HK-2 (cell line): ENCODE measurements at regions not wholly inside any gene's neighbourhood (a gene's known extent, or its start where the extent isn't known, plus 50 kb on each side); places are given as distances from the start of the nearest gene placed in this dataset.
"Not testable (repeated sequence)": the region's sequence is repeated elsewhere in the genome, so short reads cannot be mapped to it uniquely, and the experiment has no call there.

Source experiments
- DNase-seq: peaks from one replicate; pipeline ENCODE4 v3.0.0-alpha.2; 2018; ENCODE audit not compliant: unreplicated experiment

GRCh38 chr17:37829592-37830123 is 84.8 kb upstream of the HNF1B start:
- DNase-seq = no peak

GRCh38 chr17:37828651-37829124 is 83.8 kb upstream of the HNF1B start:
- DNase-seq = no peak

GRCh38 chr17:37827905-37828650 is 83.2 kb upstream of the HNF1B start:
- DNase-seq = no peak

GRCh38 chr17:37826497-37827430 is 81.9 kb upstream of the HNF1B start:
- DNase-seq = no peak

- no peak for DNase-seq
These were observed 81.0 kb upstream of the HNF1B start for GRCh38 chr17:37825851-37826250.

- DNase-seq = peak; percentile 87
These were observed 80.0 kb upstream of the HNF1B start for GRCh38 chr17:37824534-37825485.

- DNase-seq = no peak
These were observed 79.1 kb upstream of the HNF1B start for GRCh38 chr17:37823996-37824395.

GRCh38 chr17:37820995-37821713 is 76.3 kb upstream of the HNF1B start:
- DNase-seq = no peak

- no peak for DNase-seq
These were observed 75.6 kb upstream of the HNF1B start for GRCh38 chr17:37820313-37820994.

- peak; percentile 55 for DNase-seq
These were observed 73.8 kb upstream of the HNF1B start for GRCh38 chr17:37818689-37819088.

GRCh38 chr17:37816950-37817349 is 72.1 kb upstream of the HNF1B start:
- no peak for DNase-seq

GRCh38 chr17:37815536-37815935 is 70.7 kb upstream of the HNF1B start:
- DNase-seq = no peak

GRCh38 chr17:37813751-37814150 is 68.9 kb upstream of the HNF1B start:
- DNase-seq = peak; percentile 79

- not testable (repeated sequence) for DNase-seq
These were observed 64.0 kb upstream of the HNF1B start for GRCh38 chr17:37808846-37809245.

- no peak for DNase-seq
These were observed 58.0 kb upstream of the HNF1B start for GRCh38 chr17:37802712-37803416.

GRCh38 chr17:37802061-37802595 is 57.3 kb upstream of the HNF1B start:
- no peak for DNase-seq

- DNase-seq = no peak
These were observed 56.3 kb upstream of the HNF1B start for GRCh38 chr17:37801171-37801570.

GRCh38 chr17:37797206-37797605 is 52.3 kb upstream of the HNF1B start:
- no peak for DNase-seq

- DNase-seq = no peak
These were observed 51.2 kb upstream of the HNF1B start for GRCh38 chr17:37796076-37796475.
